OCI-LY7 (cell line): ENCODE measurements at regions not wholly inside any gene's neighbourhood (a gene's known extent, or its start where the extent isn't known, plus 50 kb on each side); places are given as distances from the start of the nearest gene placed in this dataset.

Source experiments
- CTCF ChIP-seq: fragments of 200-600 bp; sonication (generic); conservative IDR thresholded peaks from 2 replicates; pipeline ENCODE4 v1.5.1; 2014; ENCODE audit warnings: mild to moderate bottlenecking, antibody characterized with exemption, low read length, moderate library complexity, mixed read lengths
- EZH2phosphoT487 ChIP-seq: fragments of 200-600 bp; sonication (generic); IDR thresholded peaks from 2 replicates; pipeline ENCODE4 v1.6.1; 2018; ENCODE audit warnings: low read depth, borderline replicate concordance, mild to moderate bottlenecking, mixed run types, antibody characterized with exemption, low read length, moderate library complexity, mixed read lengths

- no peak for TF ChIP-seq CTCF
- no peak for TF ChIP-seq EZH2phosphoT487
Observed at GRCh38 chr4:59655996-59656395, 1544.1 kb upstream of the ADGRL3 start.
